VCaP (cell line): ENCODE measurements at regions not wholly inside any gene's neighbourhood (a gene's known extent, or its start where the extent isn't known, plus 50 kb on each side); places are given as distances from the start of the nearest gene placed in this dataset.

Source experiments
- H3K27ac ChIP-seq: fragments of 450-650 bp; 2 replicates; pipeline ENCODE4 v1.5.1; 2017
- TF ChIP-seq, protein P1 (sequence below): fragments of 450-650 bp; conservative IDR thresholded peaks from 2 replicates; pipeline ENCODE4 v1.5.1; 2017; ENCODE audit warnings: mild to moderate bottlenecking, moderate library complexity

DNA sequence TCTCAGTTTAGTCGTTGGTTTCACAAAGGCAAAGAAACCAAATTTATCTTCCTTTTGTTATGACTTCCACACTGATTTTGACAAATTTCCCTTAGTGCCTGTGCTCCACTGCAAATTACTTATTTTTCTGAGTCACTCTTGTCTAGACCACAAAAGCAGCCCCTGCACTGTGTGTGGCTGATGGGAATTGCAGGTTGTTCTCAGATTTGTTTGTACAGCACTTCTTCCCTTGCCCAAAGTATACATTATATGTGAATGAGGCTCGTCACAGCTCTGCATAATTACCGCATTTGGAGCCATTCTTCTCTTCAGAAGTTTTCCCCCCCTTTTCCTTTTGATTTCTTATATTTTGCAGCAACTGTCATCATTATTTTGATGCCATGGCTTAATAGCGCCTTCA lies 354.2 kb upstream of the IL12A start:
- TF ChIP-seq, protein P1, sequence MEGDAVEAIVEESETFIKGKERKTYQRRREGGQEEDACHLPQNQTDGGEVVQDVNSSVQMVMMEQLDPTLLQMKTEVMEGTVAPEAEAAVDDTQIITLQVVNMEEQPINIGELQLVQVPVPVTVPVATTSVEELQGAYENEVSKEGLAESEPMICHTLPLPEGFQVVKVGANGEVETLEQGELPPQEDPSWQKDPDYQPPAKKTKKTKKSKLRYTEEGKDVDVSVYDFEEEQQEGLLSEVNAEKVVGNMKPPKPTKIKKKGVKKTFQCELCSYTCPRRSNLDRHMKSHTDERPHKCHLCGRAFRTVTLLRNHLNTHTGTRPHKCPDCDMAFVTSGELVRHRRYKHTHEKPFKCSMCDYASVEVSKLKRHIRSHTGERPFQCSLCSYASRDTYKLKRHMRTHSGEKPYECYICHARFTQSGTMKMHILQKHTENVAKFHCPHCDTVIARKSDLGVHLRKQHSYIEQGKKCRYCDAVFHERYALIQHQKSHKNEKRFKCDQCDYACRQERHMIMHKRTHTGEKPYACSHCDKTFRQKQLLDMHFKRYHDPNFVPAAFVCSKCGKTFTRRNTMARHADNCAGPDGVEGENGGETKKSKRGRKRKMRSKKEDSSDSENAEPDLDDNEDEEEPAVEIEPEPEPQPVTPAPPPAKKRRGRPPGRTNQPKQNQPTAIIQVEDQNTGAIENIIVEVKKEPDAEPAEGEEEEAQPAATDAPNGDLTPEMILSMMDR = no peak
- no peak overlapping the region for H3K27ac ChIP-seq

DNA sequence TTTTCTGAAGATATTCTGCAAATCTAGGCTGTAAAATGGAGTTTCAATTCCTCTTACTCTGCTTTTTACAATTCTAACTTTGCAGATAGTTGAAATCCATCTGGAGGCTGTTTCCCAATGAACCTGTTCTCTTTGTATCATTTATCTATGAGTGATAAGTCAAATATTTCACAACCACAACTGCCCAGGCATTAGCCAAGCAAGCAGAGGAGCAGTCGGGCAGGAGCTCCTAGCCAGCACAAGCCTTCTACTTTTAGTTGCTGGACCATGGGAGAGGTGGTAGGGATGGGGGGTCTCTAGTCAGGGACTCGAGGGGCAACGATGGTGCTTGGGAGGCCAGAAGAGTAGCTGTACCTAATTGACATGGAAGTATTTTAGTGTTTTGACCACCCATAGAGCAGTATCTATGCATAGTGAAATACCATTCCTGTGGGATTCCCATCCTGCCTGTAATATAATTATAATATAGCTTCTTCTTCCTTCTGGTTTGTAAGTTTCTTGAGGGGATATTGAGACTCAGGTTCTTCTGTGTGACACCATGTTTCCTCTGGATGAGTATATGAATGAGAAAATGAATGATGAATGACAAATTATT lies 353.5 kb upstream of the IL12A start:
- no peak overlapping the region for H3K27ac ChIP-seq
- TF ChIP-seq, protein P1 = no peak

DNA sequence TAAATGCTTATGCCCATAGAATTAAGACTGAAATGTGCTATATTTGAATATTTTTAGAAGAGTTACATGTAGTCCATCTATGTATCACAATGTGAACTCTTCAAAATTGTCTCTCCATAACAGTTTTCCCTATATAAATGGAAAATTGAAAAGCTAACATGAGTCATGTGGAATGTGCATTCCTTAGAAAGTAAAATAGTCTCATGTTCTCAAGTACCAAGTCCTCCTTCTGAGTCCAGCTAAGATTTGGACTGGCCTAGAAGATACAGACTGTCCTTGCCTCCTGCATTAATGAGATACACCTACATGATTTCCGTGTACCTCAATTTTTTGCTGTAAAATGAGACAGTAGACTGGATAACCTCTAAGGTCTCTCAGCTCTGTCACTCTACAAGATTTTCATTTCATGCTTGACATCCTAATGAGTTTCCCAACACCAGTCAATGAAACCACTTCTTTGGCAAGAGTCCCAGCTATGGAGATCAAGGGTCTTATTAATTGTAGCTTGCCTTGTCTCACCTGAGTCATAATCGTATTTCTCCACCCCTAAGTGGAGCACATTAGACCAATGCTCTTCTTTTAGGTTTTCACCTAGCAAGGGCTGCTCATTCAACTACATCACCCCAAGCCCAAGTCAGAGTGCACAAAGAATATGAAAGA lies 350.6 kb upstream of the IL12A start:
- H3K27ac ChIP-seq = no peak overlapping the region
- TF ChIP-seq, protein P1 = no peak

DNA sequence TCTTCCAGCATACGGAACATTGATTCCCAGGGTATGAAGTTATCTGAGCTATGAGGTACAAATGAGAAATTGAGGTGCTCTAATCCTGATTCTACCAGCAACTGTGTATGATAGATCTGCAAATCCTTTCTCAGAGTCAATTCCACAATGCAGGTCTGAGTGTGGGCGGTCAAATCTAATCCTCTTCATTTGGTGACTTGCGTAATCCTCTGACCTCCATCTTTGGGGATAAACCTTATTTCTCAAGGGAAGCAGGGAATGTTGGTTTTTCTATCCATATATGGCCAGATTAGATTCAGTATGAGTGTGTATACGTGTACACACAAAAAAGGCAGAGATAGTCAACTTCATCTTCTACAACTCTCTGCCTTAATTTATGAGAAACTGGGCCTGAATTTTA lies 348.4 kb upstream of the IL12A start:
- TF ChIP-seq, protein P1 = no peak
- H3K27ac ChIP-seq = no peak overlapping the region

- no peak overlapping the region for H3K27ac ChIP-seq
- TF ChIP-seq, protein P1 = no peak
Observed at GRCh38 chr3:159643406-159643805, 345.2 kb upstream of the IL12A start.

- H3K27ac ChIP-seq = no peak overlapping the region
- TF ChIP-seq, protein P1 = no peak
Observed at GRCh38 chr3:159645874-159646273, 342.8 kb upstream of the IL12A start.

DNA sequence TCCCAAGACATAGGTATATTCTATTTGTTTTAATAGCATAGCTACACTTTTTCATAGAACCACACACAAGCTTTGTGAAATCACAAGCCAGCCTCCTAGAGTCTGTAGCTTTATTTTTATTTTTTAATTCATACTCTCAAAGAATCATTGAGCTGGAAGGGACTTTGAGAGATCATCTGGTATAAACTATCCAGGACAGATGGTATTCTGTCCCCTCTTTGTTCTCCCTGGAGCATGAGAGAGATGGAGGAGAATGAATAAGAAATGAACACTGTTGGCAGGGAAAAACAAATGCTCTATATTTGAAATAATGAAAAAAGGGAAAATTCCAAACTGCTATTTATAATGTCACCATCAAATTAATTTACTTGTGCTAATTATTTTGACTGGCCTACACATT lies 338.7 kb upstream of the IL12A start:
- TF ChIP-seq, protein P1 = no peak

More for the DNA sequence above, 338.7 kb upstream of the IL12A start:
- no peak overlapping the region for H3K27ac ChIP-seq
